ENCODE measurements at regions not wholly inside any gene's neighbourhood (a gene's known extent, or its start where the extent isn't known, plus 50 kb on each side); places are given as distances from the start of the nearest gene placed in this dataset.

DNA sequence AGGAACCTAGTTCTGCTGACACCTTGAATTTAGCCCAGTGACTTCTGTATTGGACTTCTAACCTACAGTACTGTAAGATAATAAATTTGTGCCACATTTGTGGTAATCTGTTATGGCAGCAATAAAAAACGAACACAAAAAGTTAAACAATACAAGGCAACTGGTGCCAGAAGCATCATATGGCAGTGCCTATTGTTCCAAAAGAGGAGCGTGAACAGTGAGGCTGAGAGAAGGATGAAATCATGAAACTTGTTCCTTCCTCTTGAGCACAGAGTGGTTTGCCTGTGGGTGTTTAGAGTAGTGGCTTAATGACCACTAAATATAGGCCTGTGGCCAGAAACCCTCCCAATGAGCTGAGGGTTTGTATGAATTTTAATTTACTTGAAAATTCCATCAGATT, 69.7 kb upstream of the PGRMC2 start (continued):
- TF ChIP-seq, protein P1, sequence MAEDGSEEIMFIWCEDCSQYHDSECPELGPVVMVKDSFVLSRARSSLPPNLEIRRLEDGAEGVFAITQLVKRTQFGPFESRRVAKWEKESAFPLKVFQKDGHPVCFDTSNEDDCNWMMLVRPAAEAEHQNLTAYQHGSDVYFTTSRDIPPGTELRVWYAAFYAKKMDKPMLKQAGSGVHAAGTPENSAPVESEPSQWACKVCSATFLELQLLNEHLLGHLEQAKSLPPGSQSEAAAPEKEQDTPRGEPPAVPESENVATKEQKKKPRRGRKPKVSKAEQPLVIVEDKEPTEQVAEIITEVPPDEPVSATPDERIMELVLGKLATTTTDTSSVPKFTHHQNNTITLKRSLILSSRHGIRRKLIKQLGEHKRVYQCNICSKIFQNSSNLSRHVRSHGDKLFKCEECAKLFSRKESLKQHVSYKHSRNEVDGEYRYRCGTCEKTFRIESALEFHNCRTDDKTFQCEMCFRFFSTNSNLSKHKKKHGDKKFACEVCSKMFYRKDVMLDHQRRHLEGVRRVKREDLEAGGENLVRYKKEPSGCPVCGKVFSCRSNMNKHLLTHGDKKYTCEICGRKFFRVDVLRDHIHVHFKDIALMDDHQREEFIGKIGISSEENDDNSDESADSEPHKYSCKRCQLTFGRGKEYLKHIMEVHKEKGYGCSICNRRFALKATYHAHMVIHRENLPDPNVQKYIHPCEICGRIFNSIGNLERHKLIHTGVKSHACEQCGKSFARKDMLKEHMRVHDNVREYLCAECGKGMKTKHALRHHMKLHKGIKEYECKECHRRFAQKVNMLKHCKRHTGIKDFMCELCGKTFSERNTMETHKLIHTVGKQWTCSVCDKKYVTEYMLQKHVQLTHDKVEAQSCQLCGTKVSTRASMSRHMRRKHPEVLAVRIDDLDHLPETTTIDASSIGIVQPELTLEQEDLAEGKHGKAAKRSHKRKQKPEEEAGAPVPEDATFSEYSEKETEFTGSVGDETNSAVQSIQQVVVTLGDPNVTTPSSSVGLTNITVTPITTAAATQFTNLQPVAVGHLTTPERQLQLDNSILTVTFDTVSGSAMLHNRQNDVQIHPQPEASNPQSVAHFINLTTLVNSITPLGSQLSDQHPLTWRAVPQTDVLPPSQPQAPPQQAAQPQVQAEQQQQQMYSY (CRISPR knock-in tag; IDR thresholded peaks at IDR 0.05): no peak
- TF ChIP-seq ZNF138 (CRISPR knock-in tag; conservative IDR thresholded peaks at IDR 0.05): no peak
- TF ChIP-seq, protein P2, sequence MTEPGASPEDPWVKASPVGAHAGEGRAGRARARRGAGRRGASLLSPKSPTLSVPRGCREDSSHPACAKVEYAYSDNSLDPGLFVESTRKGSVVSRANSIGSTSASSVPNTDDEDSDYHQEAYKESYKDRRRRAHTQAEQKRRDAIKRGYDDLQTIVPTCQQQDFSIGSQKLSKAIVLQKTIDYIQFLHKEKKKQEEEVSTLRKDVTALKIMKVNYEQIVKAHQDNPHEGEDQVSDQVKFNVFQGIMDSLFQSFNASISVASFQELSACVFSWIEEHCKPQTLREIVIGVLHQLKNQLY (CRISPR knock-in tag; IDR thresholded peaks at IDR 0.05): no peak
- TF ChIP-seq ZNF219 (CRISPR knock-in tag; IDR thresholded peaks at IDR 0.05; ENCODE audit: borderline replicate concordance): no peak
- TF ChIP-seq ATF2 (CRISPR knock-in tag; IDR thresholded peaks at IDR 0.05; ENCODE audit: borderline replicate concordance, low read depth): no peak
- TF ChIP-seq ZNF232 (CRISPR knock-in tag; IDR thresholded peaks at IDR 0.05): no peak
- no peak for TF ChIP-seq STAT6 (CRISPR knock-in tag; conservative IDR thresholded peaks at IDR 0.05; ENCODE audit: low read depth)
- TF ChIP-seq MXD4 (CRISPR knock-in tag; IDR thresholded peaks at IDR 0.05; ENCODE audit: borderline replicate concordance): no peak
- TF ChIP-seq, protein P3, sequence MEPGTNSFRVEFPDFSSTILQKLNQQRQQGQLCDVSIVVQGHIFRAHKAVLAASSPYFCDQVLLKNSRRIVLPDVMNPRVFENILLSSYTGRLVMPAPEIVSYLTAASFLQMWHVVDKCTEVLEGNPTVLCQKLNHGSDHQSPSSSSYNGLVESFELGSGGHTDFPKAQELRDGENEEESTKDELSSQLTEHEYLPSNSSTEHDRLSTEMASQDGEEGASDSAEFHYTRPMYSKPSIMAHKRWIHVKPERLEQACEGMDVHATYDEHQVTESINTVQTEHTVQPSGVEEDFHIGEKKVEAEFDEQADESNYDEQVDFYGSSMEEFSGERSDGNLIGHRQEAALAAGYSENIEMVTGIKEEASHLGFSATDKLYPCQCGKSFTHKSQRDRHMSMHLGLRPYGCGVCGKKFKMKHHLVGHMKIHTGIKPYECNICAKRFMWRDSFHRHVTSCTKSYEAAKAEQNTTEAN (CRISPR knock-in tag; IDR thresholded peaks at IDR 0.05): no peak

GRCh38 chr4:128355305-128355704, 67.7 kb upstream of the PGRMC2 start:
- peaks cover 12% of the 10 kb centered on the region for H3K36me3 Mint-ChIP-seq
- DNase-seq (ENCODE audit: low spot score): no peak
- H3K4me3 Mint-ChIP-seq: no peak overlapping the region
- peaks cover 13% of the 10 kb centered on the region for H3K9me3 Mint-ChIP-seq
- no peak for ATAC-seq
- ChIA-PET POLR2A (no interaction called here), CTCF (interaction anchor here (0.9 kb wide), 1 partner anchor 25 kb away, joined by 3 read pairs; no protein-coding TSS in a partner anchor)
- no peak overlapping the region for H3K27ac Mint-ChIP-seq
- H3K27me3 Mint-ChIP-seq (ENCODE audit: low read depth): no peaks in the 10 kb centered on the region
- H3K4me1 Mint-ChIP-seq: peaks cover 26% of the 10 kb centered on the region
- TF ChIP-seq ZNF121 (CRISPR knock-in tag; IDR thresholded peaks at IDR 0.05) (no peak), STAT6 (CRISPR knock-in tag; conservative IDR thresholded peaks at IDR 0.05; ENCODE audit: low read depth) (no peak), ZNF423 (CRISPR knock-in tag; IDR thresholded peaks at IDR 0.05) (no peak), FOXP4 (CRISPR knock-in tag; IDR thresholded peaks at IDR 0.05) (no peak), MYBL2 (CRISPR knock-in tag; IDR thresholded peaks at IDR 0.05) (no peak), CREB1 (CRISPR knock-in tag; IDR thresholded peaks at IDR 0.05) (no peak), SP1 (CRISPR knock-in tag; conservative IDR thresholded peaks at IDR 0.05) (no peak), ATF1 (CRISPR knock-in tag; IDR thresholded peaks at IDR 0.05) (no peak), NR1H2 (CRISPR knock-in tag; IDR thresholded peaks at IDR 0.05) (no peak)
- TF ChIP-seq, protein P1 (CRISPR knock-in tag; IDR thresholded peaks at IDR 0.05): no peak
